ENCODE measurements at regions not wholly inside any gene's neighbourhood (a gene's known extent, or its start where the extent isn't known, plus 50 kb on each side); places are given as distances from the start of the nearest gene placed in this dataset.
"Not testable (repeated sequence)": the region's sequence is repeated elsewhere in the genome, so short reads cannot be mapped to it uniquely, and the experiment has no call there.

GRCh38 chr16:64272028-64272427, 849.8 kb downstream of the CDH11 start:
- no peak for TF ChIP-seq POLR2A (IDR thresholded peaks at IDR 0.05)
- TF ChIP-seq, protein P1, sequence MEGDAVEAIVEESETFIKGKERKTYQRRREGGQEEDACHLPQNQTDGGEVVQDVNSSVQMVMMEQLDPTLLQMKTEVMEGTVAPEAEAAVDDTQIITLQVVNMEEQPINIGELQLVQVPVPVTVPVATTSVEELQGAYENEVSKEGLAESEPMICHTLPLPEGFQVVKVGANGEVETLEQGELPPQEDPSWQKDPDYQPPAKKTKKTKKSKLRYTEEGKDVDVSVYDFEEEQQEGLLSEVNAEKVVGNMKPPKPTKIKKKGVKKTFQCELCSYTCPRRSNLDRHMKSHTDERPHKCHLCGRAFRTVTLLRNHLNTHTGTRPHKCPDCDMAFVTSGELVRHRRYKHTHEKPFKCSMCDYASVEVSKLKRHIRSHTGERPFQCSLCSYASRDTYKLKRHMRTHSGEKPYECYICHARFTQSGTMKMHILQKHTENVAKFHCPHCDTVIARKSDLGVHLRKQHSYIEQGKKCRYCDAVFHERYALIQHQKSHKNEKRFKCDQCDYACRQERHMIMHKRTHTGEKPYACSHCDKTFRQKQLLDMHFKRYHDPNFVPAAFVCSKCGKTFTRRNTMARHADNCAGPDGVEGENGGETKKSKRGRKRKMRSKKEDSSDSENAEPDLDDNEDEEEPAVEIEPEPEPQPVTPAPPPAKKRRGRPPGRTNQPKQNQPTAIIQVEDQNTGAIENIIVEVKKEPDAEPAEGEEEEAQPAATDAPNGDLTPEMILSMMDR (IDR thresholded peaks at IDR 0.05): no peak
- intact Hi-C loops (cut with DNase I; ENCODE audit: low total_unique reads): no loop called here

DNA sequence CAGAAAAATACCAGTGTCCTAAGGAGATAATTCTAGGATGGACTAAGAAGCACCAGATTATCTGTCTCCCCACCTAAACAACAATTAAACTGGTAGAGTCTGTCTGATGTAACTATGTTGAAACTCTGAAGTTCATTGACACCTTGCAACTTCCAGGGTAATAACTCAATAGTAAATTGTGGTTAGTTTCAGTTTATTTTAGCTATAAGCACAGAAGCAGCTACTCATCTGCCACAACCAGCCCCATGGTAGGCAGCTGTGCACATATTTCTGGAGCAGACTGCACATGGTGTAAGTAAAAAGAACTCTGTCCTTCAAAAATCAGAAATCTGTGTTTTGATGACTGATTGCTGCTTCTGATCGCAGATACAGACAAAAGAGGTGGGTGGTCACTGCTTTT, 852.1 kb downstream of the CDH11 start:
- intact Hi-C loops (cut with DNase I; ENCODE audit: low total_unique reads): no loop called here

More at GRCh38 chr16:64272028-64272427, 849.8 kb downstream of the CDH11 start:
- Histone ChIP-seq H3K27ac (no peak overlapping the region), H3K4me3 (no peak overlapping the region), H3K4me1 (no peaks in the 10 kb centered on the region), H3K36me3 (no peaks in the 10 kb centered on the region), H3K9me3 (no peaks in the 10 kb centered on the region), H3K27me3 (no peaks in the 10 kb centered on the region)
- no peak for DNase-seq

DNA sequence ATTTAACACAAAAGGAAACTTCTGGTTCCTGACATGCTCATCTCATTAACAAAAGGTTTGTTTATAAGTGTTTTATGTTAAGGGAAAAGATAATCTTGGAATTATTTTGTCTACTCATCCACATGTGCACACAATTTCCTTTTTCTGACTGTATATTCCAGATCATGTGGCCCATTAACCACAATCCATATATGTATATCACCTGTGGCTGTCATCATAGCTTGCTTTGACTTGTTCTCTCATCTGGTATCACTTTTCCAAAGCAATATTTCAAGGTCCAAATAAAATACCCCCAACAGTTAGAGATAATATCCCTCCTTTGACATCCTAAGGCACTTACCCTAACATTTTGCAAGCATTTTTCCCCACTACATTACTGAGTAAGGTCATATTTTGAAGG, 856.1 kb downstream of the CDH11 start:
- TF ChIP-seq, protein P1 (IDR thresholded peaks at IDR 0.05): no peak
- no peak for TF ChIP-seq POLR2A (IDR thresholded peaks at IDR 0.05)
- intact Hi-C loops (cut with DNase I; ENCODE audit: low total_unique reads): no loop called here
- no peak for DNase-seq
- Histone ChIP-seq H3K4me1 (no peaks in the 10 kb centered on the region), H3K36me3 (no peaks in the 10 kb centered on the region), H3K9me3 (no peaks in the 10 kb centered on the region), H3K4me3 (no peak overlapping the region), H3K27me3 (no peaks in the 10 kb centered on the region), H3K27ac (no peak overlapping the region)

More for the DNA sequence above, 852.1 kb downstream of the CDH11 start:
- Histone ChIP-seq H3K4me1 (no peaks in the 10 kb centered on the region), H3K27ac (no peak overlapping the region), H3K27me3 (no peaks in the 10 kb centered on the region), H3K9me3 (no peaks in the 10 kb centered on the region), H3K36me3 (no peaks in the 10 kb centered on the region), H3K4me3 (no peak overlapping the region)
- TF ChIP-seq, protein P1 (IDR thresholded peaks at IDR 0.05): no peak
- TF ChIP-seq POLR2A (IDR thresholded peaks at IDR 0.05): no peak
- no peak for DNase-seq

DNA sequence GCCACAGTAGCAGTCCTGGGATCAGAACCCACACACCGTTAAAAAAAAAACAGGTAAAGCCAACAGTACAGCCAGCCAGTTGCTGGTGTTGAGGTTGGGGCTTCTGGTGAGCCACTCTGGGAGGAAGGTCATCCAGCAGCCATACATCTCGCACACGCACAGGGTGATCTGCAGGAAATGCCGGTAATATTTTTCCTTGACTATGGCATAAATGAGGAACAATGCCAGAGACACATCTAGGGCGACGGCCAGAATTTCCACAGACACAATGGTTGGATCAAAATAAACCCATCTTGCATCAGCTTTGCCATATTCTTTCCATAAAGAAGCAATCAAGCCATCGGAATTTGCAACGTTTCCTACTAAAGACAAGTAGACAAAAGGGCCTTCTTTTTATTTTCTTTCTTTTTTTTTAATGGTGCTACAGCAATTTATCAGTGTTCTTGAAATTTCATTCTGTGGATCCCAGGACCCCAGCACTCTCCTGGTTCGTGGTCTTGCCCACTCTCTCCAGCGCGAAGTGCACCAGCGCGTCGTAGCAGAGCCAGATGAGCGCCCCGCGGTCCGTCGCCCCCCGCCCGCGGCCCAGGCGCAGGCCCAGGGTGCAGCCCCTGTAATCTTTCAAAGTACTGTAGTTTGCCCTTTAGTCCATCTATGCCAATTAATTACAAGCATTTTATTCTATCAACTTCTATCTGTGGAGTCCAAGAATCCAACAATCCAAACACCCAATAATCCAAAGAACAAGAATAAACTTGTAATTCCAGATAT, 861.0 kb downstream of the CDH11 start:
- DNase-seq; H3K4me1 ChIP-seq; H3K27me3 ChIP-seq; H3K9me3 ChIP-seq; intact Hi-C loops (cut with DNase I; ENCODE audit: low total_unique reads); H3K36me3 ChIP-seq; H3K27ac ChIP-seq; H3K4me3 ChIP-seq: not testable (repeated sequence)

DNA sequence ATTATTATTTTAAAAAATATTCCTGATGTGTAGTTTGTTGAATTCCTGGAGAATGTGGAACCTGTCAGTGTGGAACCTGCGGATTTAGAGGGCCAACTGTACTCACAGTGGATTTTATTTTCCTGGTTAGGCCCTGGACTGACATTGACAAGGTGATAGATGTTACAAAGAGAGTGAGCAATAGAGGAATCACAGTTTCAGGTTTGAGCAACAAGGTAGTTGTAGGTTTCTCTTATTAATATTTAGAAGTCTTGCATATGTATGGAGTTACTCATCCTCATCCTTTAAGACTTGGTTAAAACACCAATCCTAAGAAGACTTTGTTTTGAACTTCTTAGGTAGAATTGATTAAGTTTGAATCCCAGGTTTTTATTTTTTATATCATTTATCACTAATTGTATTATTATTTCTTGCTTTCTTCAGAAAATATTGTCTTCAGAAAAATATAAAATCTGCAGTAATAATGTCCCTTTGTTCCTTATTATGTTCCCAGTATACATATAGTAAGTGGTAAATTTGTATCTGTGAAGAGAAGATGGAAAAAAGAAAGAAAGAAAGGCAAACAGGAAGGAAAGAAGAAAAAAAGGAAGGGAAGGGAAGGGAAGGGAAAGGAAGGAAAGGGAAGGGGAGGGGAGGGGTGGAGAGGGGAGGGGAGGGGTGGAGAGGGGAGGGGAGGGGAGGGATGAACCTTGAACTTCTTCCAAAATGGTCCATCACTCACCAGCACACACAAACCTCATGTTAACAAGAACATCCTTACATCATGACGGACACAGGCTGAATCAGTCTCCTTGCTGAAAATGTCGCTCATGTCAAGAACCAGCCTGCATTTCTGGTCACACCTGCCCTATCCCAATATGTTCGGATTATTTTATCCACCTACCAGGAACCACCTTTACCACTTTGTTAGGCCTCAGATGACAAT, 867.2 kb downstream of the CDH11 start:
- Histone ChIP-seq H3K9me3 (no peaks in the 10 kb centered on the region), H3K4me1 (no peaks in the 10 kb centered on the region), H3K4me3 (no peak overlapping the region), H3K36me3 (no peaks in the 10 kb centered on the region), H3K27ac (no peak overlapping the region), H3K27me3 (no peaks in the 10 kb centered on the region)
- intact Hi-C loops (cut with DNase I; ENCODE audit: low total_unique reads): no loop called here
- TF ChIP-seq POLR2A (IDR thresholded peaks at IDR 0.05): no peak
- TF ChIP-seq, protein P1 (IDR thresholded peaks at IDR 0.05): no peak
- DNase-seq: no peak

Measured in uterus (tissue), 3 donors.